Sigmoid colon (tissue), 4 donors: ENCODE measurements at regions not wholly inside any gene's neighbourhood (a gene's known extent, or its start where the extent isn't known, plus 50 kb on each side); places are given as distances from the start of the nearest gene placed in this dataset.
"Not testable (repeated sequence)": the region's sequence is repeated elsewhere in the genome, so short reads cannot be mapped to it uniquely, and the experiment has no call there.

Experiments used
- POLR2A ChIP-seq, 2 donors: fragments of 450-650 bp; IDR thresholded peaks; one replicate each; pipeline ENCODE4 v1.6.1; 2016; ENCODE audit warnings: antibody characterized with exemption in 2 of 2, mild to moderate bottlenecking in 2 of 2, moderate library complexity in 2 of 2
- POLR2AphosphoS5 ChIP-seq, 4 donors: sonication (generic); formaldehyde crosslinking; IDR thresholded peaks; one replicate each; pipeline ENCODE4 v1.6.1; 2017; ENCODE audit warnings: antibody characterized with exemption in 4 of 4
- TF ChIP-seq, protein P1 (sequence below), 4 experiments: fragments of 450-650 bp in 3 of 4; fragments of 200-600 bp in 1 of 4; IDR thresholded peaks; one replicate each; pipeline ENCODE4 v1.5.1; 2016 to 2019; ENCODE audit warnings: antibody characterized with exemption in 4 of 4, mild to moderate bottlenecking in 3 of 4, moderate library complexity in 2 of 4

DNA sequence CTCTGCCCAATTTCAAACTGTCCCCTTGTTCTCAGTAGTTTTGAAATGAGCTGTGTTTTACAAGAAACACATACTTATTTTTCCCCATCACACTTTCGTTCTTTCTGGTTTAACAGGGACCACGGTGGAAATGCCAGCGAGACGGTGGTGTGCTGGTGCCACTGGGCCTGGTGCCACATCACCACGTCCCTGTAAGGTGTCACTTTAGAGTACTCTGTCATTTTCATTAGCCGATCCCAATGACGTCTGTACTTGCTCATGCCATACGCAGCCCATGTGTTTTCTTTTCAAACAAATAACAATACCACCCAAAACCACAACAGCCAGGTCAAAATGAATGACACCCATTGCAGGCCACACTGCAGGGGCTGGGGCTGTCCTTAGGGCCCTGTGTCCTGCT is 4416.8 kb upstream of the TPTE start:
- TF ChIP-seq, protein P1, sequence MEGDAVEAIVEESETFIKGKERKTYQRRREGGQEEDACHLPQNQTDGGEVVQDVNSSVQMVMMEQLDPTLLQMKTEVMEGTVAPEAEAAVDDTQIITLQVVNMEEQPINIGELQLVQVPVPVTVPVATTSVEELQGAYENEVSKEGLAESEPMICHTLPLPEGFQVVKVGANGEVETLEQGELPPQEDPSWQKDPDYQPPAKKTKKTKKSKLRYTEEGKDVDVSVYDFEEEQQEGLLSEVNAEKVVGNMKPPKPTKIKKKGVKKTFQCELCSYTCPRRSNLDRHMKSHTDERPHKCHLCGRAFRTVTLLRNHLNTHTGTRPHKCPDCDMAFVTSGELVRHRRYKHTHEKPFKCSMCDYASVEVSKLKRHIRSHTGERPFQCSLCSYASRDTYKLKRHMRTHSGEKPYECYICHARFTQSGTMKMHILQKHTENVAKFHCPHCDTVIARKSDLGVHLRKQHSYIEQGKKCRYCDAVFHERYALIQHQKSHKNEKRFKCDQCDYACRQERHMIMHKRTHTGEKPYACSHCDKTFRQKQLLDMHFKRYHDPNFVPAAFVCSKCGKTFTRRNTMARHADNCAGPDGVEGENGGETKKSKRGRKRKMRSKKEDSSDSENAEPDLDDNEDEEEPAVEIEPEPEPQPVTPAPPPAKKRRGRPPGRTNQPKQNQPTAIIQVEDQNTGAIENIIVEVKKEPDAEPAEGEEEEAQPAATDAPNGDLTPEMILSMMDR (IDR thresholded peaks at IDR 0.05) = not testable (repeated sequence)
- TF ChIP-seq POLR2A, POLR2AphosphoS5 (IDR thresholded peaks at IDR 0.05): not testable (repeated sequence)
